ENCODE measurements at regions not wholly inside any gene's neighbourhood (a gene's known extent, or its start where the extent isn't known, plus 50 kb on each side); places are given as distances from the start of the nearest gene placed in this dataset.

DNA sequence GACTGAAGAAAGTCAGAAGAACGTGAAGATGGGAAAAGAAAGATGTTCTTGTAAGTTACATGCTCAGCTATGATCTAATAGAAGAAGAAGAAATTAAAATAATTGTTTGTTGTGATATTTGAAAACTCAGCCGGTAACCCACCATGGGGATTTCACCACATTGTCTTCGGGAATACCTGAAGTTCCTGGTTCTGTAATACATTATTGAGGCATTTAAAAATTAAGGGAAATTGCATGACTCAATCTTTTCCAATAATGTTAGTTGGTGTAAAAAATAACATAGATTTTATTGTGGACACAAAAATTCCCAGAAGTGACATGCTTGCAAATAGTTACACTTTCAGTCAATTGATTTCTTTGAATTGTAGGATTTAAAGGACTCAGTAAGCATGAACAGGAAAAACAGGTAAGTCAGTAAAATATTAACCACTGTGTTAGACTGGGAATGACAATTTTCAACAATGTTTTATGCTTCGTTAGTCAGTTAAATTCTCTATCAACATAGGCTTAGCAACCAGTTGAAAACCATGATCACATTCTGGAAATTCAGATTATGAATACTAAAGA is 745.1 kb downstream of the LTN1 start:
- no peak for TF ChIP-seq CTCF (IDR thresholded peaks at IDR 0.05)
- TF ChIP-seq POLR2AphosphoS5 (IDR thresholded peaks at IDR 0.05) = no peak
- no peak for TF ChIP-seq EP300 (IDR thresholded peaks at IDR 0.05; ENCODE audit: low read depth)
- TF ChIP-seq POLR2A (IDR thresholded peaks at IDR 0.05) = no peak

All from transverse colon (tissue), 4 donors.